WTC11 (cell line): ENCODE measurements at regions not wholly inside any gene's neighbourhood (a gene's known extent, or its start where the extent isn't known, plus 50 kb on each side); places are given as distances from the start of the nearest gene placed in this dataset.

Experiments used
- ATAC-seq: fragments of 200-7000 bp; cut with Tn5 transposase; 2 replicates; pipeline ENCODE4 v1.10.0; 2021; ENCODE audit warnings: mild to moderate bottlenecking, moderate library complexity
- CTCF ChIA-PET: fragments of 300-600 bp; sonication (Branson Sonifier 250); formaldehyde crosslinking; loops from one replicate; lab custom pipeline; 2021; ENCODE audit warnings: antibody characterized with exemption; lab: Charles Lee
- POLR2A ChIA-PET: fragments of 350-600 bp; sonication (Branson Sonifier 250); formaldehyde crosslinking; loops from one replicate; lab custom pipeline; 2021; ENCODE audit warnings: antibody characterized with exemption; lab: Charles Lee
- DNase-seq: peaks from one replicate; pipeline ENCODE4 v3.0.0; 2021; ENCODE audit warnings: low spot score
- H3K27ac Mint-ChIP-seq: 2 replicates; pipeline ENCODE4 v1.8.0; 2021; ENCODE audit warnings: mixed read lengths
- H3K27me3 Mint-ChIP-seq: 2 replicates; pipeline ENCODE4 v1.8.0; 2021; ENCODE audit warnings: low read depth, mild to moderate bottlenecking, moderate library complexity, mixed read lengths
- H3K36me3 Mint-ChIP-seq: 2 replicates; pipeline ENCODE4 v1.8.0; 2021; ENCODE audit warnings: mixed read lengths
- H3K4me1 Mint-ChIP-seq: 2 replicates; pipeline ENCODE4 v1.8.0; 2022; ENCODE audit warnings: mixed read lengths
- H3K4me3 Mint-ChIP-seq: 2 replicates; pipeline ENCODE4 v1.8.0; 2021; ENCODE audit warnings: mild to moderate bottlenecking, moderate library complexity, mixed read lengths
- H3K9me3 Mint-ChIP-seq: 2 replicates; pipeline ENCODE4 v1.8.0; 2021; ENCODE audit warnings: mixed read lengths
- GABPB1 ChIP-seq: sonication (generic); formaldehyde crosslinking; IDR thresholded peaks from 2 replicates; pipeline ENCODE4 v1.8.1; 2023; ENCODE audit warnings: mild to moderate bottlenecking, missing genetic modification reagents
- GTF2I ChIP-seq: fragments of 250-450 bp; sonication (Bioruptor Pico); conservative IDR thresholded peaks from 2 replicates; pipeline ENCODE4 v1.4.0; 2021; ENCODE audit warnings: mild to moderate bottlenecking
- JUN ChIP-seq: sonication (generic); formaldehyde crosslinking; IDR thresholded peaks from 2 replicates; pipeline ENCODE4 v1.8.0; 2023; ENCODE audit warnings: mild to moderate bottlenecking, missing genetic modification reagents
- MYBL2 ChIP-seq: sonication (generic); formaldehyde crosslinking; IDR thresholded peaks from 2 replicates; pipeline ENCODE4 v1.8.1; 2023; ENCODE audit warnings: mild to moderate bottlenecking, moderate library complexity, missing genetic modification reagents
- NFYB ChIP-seq: sonication (generic); formaldehyde crosslinking; conservative IDR thresholded peaks from 2 replicates; pipeline ENCODE4 v1.8.0; 2022; ENCODE audit warnings: low read depth, missing genetic modification reagents
- TEAD4 ChIP-seq: sonication (generic); formaldehyde crosslinking; IDR thresholded peaks from 2 replicates; pipeline ENCODE4 v1.8.0; 2022; ENCODE audit warnings: mild to moderate bottlenecking, missing genetic modification reagents
- ZNF121 ChIP-seq: sonication (generic); formaldehyde crosslinking; IDR thresholded peaks from 2 replicates; pipeline ENCODE4 v1.8.0; 2023; ENCODE audit warnings: missing genetic modification reagents
- ZNF219 ChIP-seq: sonication (generic); formaldehyde crosslinking; IDR thresholded peaks from 2 replicates; pipeline ENCODE4 v1.8.0; 2023; ENCODE audit warnings: missing genetic modification reagents, mild to moderate bottlenecking, borderline replicate concordance
- ZNF232 ChIP-seq: sonication (generic); formaldehyde crosslinking; IDR thresholded peaks from 2 replicates; pipeline ENCODE4 v1.8.0; 2022; ENCODE audit warnings: mild to moderate bottlenecking, missing genetic modification reagents
- ZNF396 ChIP-seq: fragments of 250-450 bp; sonication (Bioruptor Pico); IDR thresholded peaks from 2 replicates; pipeline ENCODE4 v1.8.0; 2021; ENCODE audit warnings: mild to moderate bottlenecking, moderate library complexity, borderline replicate concordance
- ZNF416 ChIP-seq: fragments of 250-450 bp; sonication (Bioruptor Pico); IDR thresholded peaks from 2 replicates; pipeline ENCODE4 v1.9.0; 2021; ENCODE audit warnings: mild to moderate bottlenecking, inconsistent platforms
- TF ChIP-seq, protein P1 (sequence below): sonication (generic); formaldehyde crosslinking; IDR thresholded peaks from 2 replicates; pipeline ENCODE4 v1.8.0; 2023; ENCODE audit warnings: mild to moderate bottlenecking, missing genetic modification reagents
- TF ChIP-seq, protein P2 (sequence below): sonication (generic); formaldehyde crosslinking; IDR thresholded peaks from 2 replicates; pipeline ENCODE4 v1.8.1; 2022; ENCODE audit warnings: low read depth, missing genetic modification reagents, borderline replicate concordance
- TF ChIP-seq, protein P3 (sequence below): sonication (generic); formaldehyde crosslinking; IDR thresholded peaks from 2 replicates; pipeline ENCODE4 v1.8.1; 2023; ENCODE audit warnings: mild to moderate bottlenecking, missing genetic modification reagents, moderate library complexity
- TF ChIP-seq, protein P4 (sequence below): fragments of 250-450 bp; sonication (Bioruptor Pico); IDR thresholded peaks from 2 replicates; pipeline ENCODE4 v1.9.0; 2021; ENCODE audit warnings: mild to moderate bottlenecking, borderline replicate concordance
- TF ChIP-seq, protein P5 (sequence below): sonication (generic); formaldehyde crosslinking; IDR thresholded peaks from 2 replicates; pipeline ENCODE4 v1.8.1; 2023; ENCODE audit warnings: mild to moderate bottlenecking, missing genetic modification reagents
- TF ChIP-seq, protein P6 (sequence below): sonication (generic); formaldehyde crosslinking; IDR thresholded peaks from 2 replicates; pipeline ENCODE4 v1.8.0; 2022; ENCODE audit warnings: mild to moderate bottlenecking, missing genetic modification reagents
- TF ChIP-seq, protein P7 (sequence below): fragments of 200-600 bp; IDR thresholded peaks from 2 replicates; pipeline ENCODE4 v1.8.0; 2022; ENCODE audit warnings: antibody characterized with exemption

DNA sequence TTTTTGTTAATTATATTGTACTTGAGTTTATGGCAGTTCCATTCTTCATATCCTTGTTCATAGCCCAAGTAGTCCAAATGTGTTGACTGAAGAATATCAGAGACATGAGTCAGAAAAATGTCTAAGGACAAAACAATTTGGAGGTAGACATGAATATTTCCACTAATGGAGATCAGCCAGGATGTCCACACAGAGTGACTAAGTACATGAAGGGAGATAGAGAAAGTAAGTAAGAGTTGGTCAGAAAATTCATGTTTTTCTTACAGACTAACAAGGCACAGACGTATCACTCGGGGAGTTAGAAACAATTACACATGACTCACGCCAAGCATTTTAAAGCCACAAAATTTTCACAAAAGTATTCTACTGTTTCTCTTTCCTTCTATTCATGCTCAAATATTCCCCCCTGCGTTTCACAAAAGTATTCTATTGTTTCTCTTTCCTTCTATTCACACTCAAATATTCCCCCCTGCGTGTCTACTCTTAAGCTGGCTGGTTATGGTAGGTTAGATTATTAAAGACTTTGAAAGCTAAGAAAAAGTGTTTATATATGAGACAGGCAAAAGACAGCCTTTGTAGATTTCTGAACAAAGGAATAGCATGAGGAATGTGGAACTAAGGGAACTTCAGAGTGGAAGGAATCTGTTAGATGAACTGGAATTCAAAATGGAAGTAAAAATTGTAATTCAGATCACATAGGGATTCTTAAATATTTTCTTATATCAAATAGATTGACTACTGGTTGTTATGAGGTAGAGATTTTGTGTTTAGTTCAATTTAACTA is 648.7 kb upstream of the CCDC54 start (continued):
- TF ChIP-seq, protein P1, sequence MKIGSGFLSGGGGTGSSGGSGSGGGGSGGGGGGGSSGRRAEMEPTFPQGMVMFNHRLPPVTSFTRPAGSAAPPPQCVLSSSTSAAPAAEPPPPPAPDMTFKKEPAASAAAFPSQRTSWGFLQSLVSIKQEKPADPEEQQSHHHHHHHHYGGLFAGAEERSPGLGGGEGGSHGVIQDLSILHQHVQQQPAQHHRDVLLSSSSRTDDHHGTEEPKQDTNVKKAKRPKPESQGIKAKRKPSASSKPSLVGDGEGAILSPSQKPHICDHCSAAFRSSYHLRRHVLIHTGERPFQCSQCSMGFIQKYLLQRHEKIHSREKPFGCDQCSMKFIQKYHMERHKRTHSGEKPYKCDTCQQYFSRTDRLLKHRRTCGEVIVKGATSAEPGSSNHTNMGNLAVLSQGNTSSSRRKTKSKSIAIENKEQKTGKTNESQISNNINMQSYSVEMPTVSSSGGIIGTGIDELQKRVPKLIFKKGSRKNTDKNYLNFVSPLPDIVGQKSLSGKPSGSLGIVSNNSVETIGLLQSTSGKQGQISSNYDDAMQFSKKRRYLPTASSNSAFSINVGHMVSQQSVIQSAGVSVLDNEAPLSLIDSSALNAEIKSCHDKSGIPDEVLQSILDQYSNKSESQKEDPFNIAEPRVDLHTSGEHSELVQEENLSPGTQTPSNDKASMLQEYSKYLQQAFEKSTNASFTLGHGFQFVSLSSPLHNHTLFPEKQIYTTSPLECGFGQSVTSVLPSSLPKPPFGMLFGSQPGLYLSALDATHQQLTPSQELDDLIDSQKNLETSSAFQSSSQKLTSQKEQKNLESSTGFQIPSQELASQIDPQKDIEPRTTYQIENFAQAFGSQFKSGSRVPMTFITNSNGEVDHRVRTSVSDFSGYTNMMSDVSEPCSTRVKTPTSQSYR (CRISPR knock-in tag): no peak
- TF ChIP-seq ZNF396 (CRISPR knock-in tag) (no peak), ZNF219 (CRISPR knock-in tag) (no peak), JUN (no peak), TEAD4 (CRISPR knock-in tag) (no peak), GABPB1 (CRISPR knock-in tag) (no peak), GTF2I (CRISPR knock-in tag) (no peak), ZNF416 (no peak), ZNF121 (CRISPR knock-in tag) (no peak)
- TF ChIP-seq, protein P2, sequence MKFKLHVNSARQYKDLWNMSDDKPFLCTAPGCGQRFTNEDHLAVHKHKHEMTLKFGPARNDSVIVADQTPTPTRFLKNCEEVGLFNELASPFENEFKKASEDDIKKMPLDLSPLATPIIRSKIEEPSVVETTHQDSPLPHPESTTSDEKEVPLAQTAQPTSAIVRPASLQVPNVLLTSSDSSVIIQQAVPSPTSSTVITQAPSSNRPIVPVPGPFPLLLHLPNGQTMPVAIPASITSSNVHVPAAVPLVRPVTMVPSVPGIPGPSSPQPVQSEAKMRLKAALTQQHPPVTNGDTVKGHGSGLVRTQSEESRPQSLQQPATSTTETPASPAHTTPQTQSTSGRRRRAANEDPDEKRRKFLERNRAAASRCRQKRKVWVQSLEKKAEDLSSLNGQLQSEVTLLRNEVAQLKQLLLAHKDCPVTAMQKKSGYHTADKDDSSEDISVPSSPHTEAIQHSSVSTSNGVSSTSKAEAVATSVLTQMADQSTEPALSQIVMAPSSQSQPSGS (CRISPR knock-in tag): no peak
- TF ChIP-seq, protein P3, sequence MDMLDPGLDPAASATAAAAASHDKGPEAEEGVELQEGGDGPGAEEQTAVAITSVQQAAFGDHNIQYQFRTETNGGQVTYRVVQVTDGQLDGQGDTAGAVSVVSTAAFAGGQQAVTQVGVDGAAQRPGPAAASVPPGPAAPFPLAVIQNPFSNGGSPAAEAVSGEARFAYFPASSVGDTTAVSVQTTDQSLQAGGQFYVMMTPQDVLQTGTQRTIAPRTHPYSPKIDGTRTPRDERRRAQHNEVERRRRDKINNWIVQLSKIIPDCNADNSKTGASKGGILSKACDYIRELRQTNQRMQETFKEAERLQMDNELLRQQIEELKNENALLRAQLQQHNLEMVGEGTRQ (CRISPR knock-in tag): no peak

DNA sequence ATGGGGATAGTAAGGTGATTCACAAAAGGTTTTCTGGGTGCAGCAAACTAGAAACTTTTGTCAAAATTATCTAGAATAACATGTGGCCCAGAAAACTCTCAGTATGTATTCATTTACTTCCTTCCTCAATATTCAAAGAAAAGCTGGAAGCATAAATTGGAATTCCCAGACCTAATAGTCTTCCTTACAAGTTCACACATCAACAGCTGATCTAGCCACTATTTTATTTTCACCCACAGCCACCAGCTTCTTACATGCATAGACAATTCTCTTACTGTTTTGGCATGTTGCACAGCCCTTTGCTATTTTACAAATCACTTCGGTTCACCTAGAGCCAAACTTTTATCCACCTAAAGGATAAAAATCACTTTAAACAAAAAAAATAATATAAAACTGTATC is 647.8 kb upstream of the CCDC54 start:
- Mint-ChIP-seq H3K4me3 (no peak overlapping the region), H3K4me1 (peaks cover 14% of the 10 kb centered on the region), H3K9me3 (no peaks in the 10 kb centered on the region), H3K36me3 (no peaks in the 10 kb centered on the region), H3K27ac (no peak overlapping the region), H3K27me3 (no peaks in the 10 kb centered on the region)
- CTCF ChIA-PET: no interaction called here
- POLR2A ChIA-PET: no interaction called here
- DNase-seq (no peak), ATAC-seq (no peak)
- TF ChIP-seq, protein P4, sequence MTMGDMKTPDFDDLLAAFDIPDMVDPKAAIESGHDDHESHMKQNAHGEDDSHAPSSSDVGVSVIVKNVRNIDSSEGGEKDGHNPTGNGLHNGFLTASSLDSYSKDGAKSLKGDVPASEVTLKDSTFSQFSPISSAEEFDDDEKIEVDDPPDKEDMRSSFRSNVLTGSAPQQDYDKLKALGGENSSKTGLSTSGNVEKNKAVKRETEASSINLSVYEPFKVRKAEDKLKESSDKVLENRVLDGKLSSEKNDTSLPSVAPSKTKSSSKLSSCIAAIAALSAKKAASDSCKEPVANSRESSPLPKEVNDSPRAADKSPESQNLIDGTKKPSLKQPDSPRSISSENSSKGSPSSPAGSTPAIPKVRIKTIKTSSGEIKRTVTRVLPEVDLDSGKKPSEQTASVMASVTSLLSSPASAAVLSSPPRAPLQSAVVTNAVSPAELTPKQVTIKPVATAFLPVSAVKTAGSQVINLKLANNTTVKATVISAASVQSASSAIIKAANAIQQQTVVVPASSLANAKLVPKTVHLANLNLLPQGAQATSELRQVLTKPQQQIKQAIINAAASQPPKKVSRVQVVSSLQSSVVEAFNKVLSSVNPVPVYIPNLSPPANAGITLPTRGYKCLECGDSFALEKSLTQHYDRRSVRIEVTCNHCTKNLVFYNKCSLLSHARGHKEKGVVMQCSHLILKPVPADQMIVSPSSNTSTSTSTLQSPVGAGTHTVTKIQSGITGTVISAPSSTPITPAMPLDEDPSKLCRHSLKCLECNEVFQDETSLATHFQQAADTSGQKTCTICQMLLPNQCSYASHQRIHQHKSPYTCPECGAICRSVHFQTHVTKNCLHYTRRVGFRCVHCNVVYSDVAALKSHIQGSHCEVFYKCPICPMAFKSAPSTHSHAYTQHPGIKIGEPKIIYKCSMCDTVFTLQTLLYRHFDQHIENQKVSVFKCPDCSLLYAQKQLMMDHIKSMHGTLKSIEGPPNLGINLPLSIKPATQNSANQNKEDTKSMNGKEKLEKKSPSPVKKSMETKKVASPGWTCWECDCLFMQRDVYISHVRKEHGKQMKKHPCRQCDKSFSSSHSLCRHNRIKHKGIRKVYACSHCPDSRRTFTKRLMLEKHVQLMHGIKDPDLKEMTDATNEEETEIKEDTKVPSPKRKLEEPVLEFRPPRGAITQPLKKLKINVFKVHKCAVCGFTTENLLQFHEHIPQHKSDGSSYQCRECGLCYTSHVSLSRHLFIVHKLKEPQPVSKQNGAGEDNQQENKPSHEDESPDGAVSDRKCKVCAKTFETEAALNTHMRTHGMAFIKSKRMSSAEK: no peak
- no peak for TF ChIP-seq MYBL2
- TF ChIP-seq, protein P1 (CRISPR knock-in tag): no peak
- no peak for TF ChIP-seq GABPB1 (CRISPR knock-in tag)
- no peak for TF ChIP-seq ZNF232 (CRISPR knock-in tag)
- TF ChIP-seq, protein P5, sequence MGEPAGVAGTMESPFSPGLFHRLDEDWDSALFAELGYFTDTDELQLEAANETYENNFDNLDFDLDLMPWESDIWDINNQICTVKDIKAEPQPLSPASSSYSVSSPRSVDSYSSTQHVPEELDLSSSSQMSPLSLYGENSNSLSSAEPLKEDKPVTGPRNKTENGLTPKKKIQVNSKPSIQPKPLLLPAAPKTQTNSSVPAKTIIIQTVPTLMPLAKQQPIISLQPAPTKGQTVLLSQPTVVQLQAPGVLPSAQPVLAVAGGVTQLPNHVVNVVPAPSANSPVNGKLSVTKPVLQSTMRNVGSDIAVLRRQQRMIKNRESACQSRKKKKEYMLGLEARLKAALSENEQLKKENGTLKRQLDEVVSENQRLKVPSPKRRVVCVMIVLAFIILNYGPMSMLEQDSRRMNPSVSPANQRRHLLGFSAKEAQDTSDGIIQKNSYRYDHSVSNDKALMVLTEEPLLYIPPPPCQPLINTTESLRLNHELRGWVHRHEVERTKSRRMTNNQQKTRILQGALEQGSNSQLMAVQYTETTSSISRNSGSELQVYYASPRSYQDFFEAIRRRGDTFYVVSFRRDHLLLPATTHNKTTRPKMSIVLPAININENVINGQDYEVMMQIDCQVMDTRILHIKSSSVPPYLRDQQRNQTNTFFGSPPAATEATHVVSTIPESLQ (CRISPR knock-in tag): no peak
- TF ChIP-seq NFYB (CRISPR knock-in tag): no peak
- TF ChIP-seq, protein P6, sequence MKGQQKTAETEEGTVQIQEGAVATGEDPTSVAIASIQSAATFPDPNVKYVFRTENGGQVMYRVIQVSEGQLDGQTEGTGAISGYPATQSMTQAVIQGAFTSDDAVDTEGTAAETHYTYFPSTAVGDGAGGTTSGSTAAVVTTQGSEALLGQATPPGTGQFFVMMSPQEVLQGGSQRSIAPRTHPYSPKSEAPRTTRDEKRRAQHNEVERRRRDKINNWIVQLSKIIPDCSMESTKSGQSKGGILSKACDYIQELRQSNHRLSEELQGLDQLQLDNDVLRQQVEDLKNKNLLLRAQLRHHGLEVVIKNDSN (CRISPR knock-in tag): no peak
- TF ChIP-seq, protein P7, sequence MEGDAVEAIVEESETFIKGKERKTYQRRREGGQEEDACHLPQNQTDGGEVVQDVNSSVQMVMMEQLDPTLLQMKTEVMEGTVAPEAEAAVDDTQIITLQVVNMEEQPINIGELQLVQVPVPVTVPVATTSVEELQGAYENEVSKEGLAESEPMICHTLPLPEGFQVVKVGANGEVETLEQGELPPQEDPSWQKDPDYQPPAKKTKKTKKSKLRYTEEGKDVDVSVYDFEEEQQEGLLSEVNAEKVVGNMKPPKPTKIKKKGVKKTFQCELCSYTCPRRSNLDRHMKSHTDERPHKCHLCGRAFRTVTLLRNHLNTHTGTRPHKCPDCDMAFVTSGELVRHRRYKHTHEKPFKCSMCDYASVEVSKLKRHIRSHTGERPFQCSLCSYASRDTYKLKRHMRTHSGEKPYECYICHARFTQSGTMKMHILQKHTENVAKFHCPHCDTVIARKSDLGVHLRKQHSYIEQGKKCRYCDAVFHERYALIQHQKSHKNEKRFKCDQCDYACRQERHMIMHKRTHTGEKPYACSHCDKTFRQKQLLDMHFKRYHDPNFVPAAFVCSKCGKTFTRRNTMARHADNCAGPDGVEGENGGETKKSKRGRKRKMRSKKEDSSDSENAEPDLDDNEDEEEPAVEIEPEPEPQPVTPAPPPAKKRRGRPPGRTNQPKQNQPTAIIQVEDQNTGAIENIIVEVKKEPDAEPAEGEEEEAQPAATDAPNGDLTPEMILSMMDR: no peak
